Astrocyte (in vitro differentiated cells and primary cell): ENCODE measurements at regions not wholly inside any gene's neighbourhood (a gene's known extent, or its start where the extent isn't known, plus 50 kb on each side); places are given as distances from the start of the nearest gene placed in this dataset.

Source experiments
- EZH2 ChIP-seq: IDR thresholded peaks from 2 replicates; pipeline ENCODE4 v1.6.1; 2012; ENCODE audit warnings: mild to moderate bottlenecking, low read length, inconsistent platforms; ENCODE audit not compliant: insufficient read depth
- TF ChIP-seq, protein P1 (sequence below): IDR thresholded peaks from 2 replicates; pipeline ENCODE4 v1.5.1; 2011; ENCODE audit warnings: low read depth, mild to moderate bottlenecking, inconsistent platforms, low read length, moderate library complexity; ENCODE audit not compliant: insufficient read depth

DNA sequence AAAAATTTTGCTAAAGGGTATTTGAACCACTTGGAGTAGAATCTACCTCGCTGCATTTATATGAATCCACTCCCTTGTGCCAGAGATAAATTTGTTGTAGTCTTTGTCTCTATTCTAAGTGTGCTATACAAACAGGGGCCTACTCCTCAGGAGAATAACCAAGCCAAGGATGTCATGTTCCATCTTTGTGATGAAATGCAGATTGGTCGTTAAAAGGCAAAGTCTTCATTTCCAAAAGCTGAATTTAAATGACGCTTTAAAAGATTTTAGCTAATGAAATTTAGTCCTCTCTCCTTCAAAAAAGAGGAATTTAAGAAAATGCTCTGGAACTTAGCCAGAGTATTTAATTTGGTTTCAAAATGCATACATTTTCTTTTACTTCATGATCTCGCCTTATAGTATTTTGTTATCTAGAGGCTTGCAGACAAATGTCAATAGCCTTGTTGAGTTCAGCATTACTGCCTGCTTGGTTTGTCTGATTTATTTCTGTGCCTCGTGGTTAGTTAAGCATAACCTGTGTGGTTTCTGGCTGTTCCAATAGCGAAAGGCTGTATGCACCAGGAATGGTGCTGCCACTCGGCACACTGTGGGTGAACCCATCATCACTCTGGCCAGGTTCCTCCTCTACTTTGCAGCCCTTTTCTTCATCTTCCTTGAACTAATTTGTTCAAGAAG, 417.6 kb downstream of the ZNF521 start:
- TF ChIP-seq, protein P1, sequence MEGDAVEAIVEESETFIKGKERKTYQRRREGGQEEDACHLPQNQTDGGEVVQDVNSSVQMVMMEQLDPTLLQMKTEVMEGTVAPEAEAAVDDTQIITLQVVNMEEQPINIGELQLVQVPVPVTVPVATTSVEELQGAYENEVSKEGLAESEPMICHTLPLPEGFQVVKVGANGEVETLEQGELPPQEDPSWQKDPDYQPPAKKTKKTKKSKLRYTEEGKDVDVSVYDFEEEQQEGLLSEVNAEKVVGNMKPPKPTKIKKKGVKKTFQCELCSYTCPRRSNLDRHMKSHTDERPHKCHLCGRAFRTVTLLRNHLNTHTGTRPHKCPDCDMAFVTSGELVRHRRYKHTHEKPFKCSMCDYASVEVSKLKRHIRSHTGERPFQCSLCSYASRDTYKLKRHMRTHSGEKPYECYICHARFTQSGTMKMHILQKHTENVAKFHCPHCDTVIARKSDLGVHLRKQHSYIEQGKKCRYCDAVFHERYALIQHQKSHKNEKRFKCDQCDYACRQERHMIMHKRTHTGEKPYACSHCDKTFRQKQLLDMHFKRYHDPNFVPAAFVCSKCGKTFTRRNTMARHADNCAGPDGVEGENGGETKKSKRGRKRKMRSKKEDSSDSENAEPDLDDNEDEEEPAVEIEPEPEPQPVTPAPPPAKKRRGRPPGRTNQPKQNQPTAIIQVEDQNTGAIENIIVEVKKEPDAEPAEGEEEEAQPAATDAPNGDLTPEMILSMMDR = no peak
- TF ChIP-seq EZH2 = no peak
